B cell (primary cell): ENCODE measurements at regions not wholly inside any gene's neighbourhood (a gene's known extent, or its start where the extent isn't known, plus 50 kb on each side); places are given as distances from the start of the nearest gene placed in this dataset.

ENCODE experiments used
- ATAC-seq: fragments of 200-7000 bp; cut with Tn5 transposase; one replicate; pipeline ENCODE4 v1.10.0; 2021; ENCODE audit warnings: low read depth, mild to moderate bottlenecking, moderate number of reproducible peaks, moderate library complexity
- CTCF ChIA-PET: fragments of 350-600 bp; sonication (Branson Sonifier 250); formaldehyde crosslinking; loops from one replicate; lab custom pipeline; 2021; ENCODE audit warnings: antibody characterized with exemption, inconsistent platforms; lab: Charles Lee
- POLR2A ChIA-PET: fragments of 350-600 bp; sonication (Branson Sonifier 250); formaldehyde crosslinking; loops from one replicate; lab custom pipeline; 2021; ENCODE audit warnings: antibody characterized with exemption; lab: Charles Lee
- DNase-seq: peaks from one replicate; pipeline ENCODE4 v3.0.0; 2013
- H2AFZ ChIP-seq: 2 replicates; pipeline ENCODE4 v1.6.1; 2012; ENCODE audit warnings: mild to moderate bottlenecking, low read depth, low read length; ENCODE audit not compliant: insufficient read depth, poor library complexity, severe bottlenecking
- H3K27ac ChIP-seq, 2 donors: 1 replicate in 1 of 2; 2 replicates in 1 of 2; pipeline ENCODE4 v1.5.1; 2012 to 2013; ENCODE audit warnings: low read length in 2 of 2, mild to moderate bottlenecking in 2 of 2, moderate library complexity in 1 of 2
- H3K27me3 ChIP-seq, 4 experiments: fragments of 200-600 bp in 1 of 4; sonication (generic) in 1 of 4; replicated peaks in 1 of 4; 1 replicate in 2 of 4; 2 replicates in 2 of 4; pipeline versions ENCODE4 v1.6.1 to v1.7.0; 2013 to 2016; ENCODE audit warnings: low read length in 3 of 4, mild to moderate bottlenecking in 2 of 4, mixed read lengths in 1 of 4, moderate library complexity in 1 of 4; ENCODE audit not compliant: insufficient read depth in 4 of 4, control insufficient read depth in 3 of 4; ENCODE audit errors: control extremely low read depth in 1 of 4
- H3K36me3 ChIP-seq, 2 experiments: replicated peaks in 1 of 2; 1 replicate in 1 of 2; 2 replicates in 1 of 2; pipeline versions ENCODE4 v1.6.1 to v1.7.1; 2013; ENCODE audit warnings: low read length in 1 of 2; ENCODE audit not compliant: insufficient read depth in 2 of 2, control insufficient read depth in 1 of 2; ENCODE audit errors: control extremely low read depth in 1 of 2, extremely low read depth in 1 of 2
- H3K4me1 ChIP-seq, 2 donors: fragments of 200-600 bp in 1 of 2; sonication (generic) in 1 of 2; 1 replicate in 1 of 2; 2 replicates in 1 of 2; pipeline versions ENCODE4 v1.5.1 to v1.6.1; 2013 to 2017; ENCODE audit warnings: low read length in 2 of 2; ENCODE audit not compliant: control insufficient read depth in 2 of 2, insufficient read depth in 2 of 2
- H3K4me2 ChIP-seq: replicated peaks from 2 replicates; pipeline ENCODE3; 2012; ENCODE audit warnings: mild to moderate bottlenecking, low read depth, low read length; ENCODE audit not compliant: poor library complexity, severe bottlenecking
- H3K4me3 ChIP-seq, 5 experiments: fragments of 200-600 bp in 1 of 5; sonication (generic) in 1 of 5; 1 replicate in 3 of 5; 2 replicates in 2 of 5; pipeline versions ENCODE4 v1.5.1 to v1.7.0; 2011 to 2016; ENCODE audit warnings: low read length in 4 of 5, mild to moderate bottlenecking in 4 of 5, low read depth in 2 of 5, control low read depth in 1 of 5, moderate library complexity in 1 of 5; ENCODE audit not compliant: insufficient read depth in 1 of 5; ENCODE audit errors: control extremely low read depth in 1 of 5, extremely low read depth in 1 of 5
- H3K79me2 ChIP-seq: fragments of 200-600 bp; sonication (generic); one replicate; pipeline ENCODE4 v1.6.0; 2016; ENCODE audit warnings: low read length; ENCODE audit not compliant: control insufficient read depth, insufficient read depth
- H3K9ac ChIP-seq: fragments of 200-600 bp; sonication (generic); 2 replicates; pipeline ENCODE4 v1.6.1; 2017; ENCODE audit warnings: mild to moderate bottlenecking, low read length, moderate library complexity
- H3K9me3 ChIP-seq, 3 donors: one replicate each; pipeline versions ENCODE4 v1.6.1 to v1.7.1; 2013; ENCODE audit warnings: low read length in 2 of 3; ENCODE audit not compliant: control insufficient read depth in 2 of 3, insufficient read depth in 1 of 3; ENCODE audit errors: control extremely low read depth in 1 of 3
- H4K20me1 ChIP-seq: 2 replicates; pipeline ENCODE4 v1.6.0; 2012; ENCODE audit warnings: mild to moderate bottlenecking, low read length; ENCODE audit not compliant: insufficient read depth, control insufficient read depth, poor library complexity, severe bottlenecking
- H3K27ac Mint-ChIP-seq: one replicate; pipeline ENCODE4 v1.8.0; 2021; ENCODE audit warnings: mixed read lengths
- H3K27me3 Mint-ChIP-seq: one replicate; pipeline ENCODE4 v1.8.0; 2021; ENCODE audit warnings: mixed read lengths
- H3K4me1 Mint-ChIP-seq: one replicate; pipeline ENCODE4 v1.8.0; 2021; ENCODE audit warnings: mixed read lengths
- H3K4me3 Mint-ChIP-seq: one replicate; pipeline ENCODE4 v1.8.0; 2021; ENCODE audit warnings: mixed read lengths
- H3K9me3 Mint-ChIP-seq: one replicate; pipeline ENCODE4 v1.8.0; 2022; ENCODE audit warnings: mixed read lengths; ENCODE audit not compliant: insufficient read depth
- EZH2 ChIP-seq: IDR thresholded peaks from 2 replicates; pipeline ENCODE4 v1.6.1; 2012; ENCODE audit warnings: borderline replicate concordance, low read depth, mild to moderate bottlenecking, moderate library complexity, low read length; ENCODE audit not compliant: insufficient read depth, poor library complexity, severe bottlenecking
- WGBS: methylation state at CpG from one replicate; pipeline ENCODE4 v1.1.5; 2013; ENCODE audit warnings: missing lambda C conversion rate; ENCODE audit not compliant: insufficient coverage; 5-methylcytosine and 5-hydroxymethylcytosine counted together
- intact Hi-C: fragments of 100-400 bp; cut with micrococcal nuclease; formaldehyde crosslinking; loops from one replicate; pipeline ENCODE4 v1.10.0; 2022
- TF ChIP-seq, protein P1 (sequence below): fragments of 200-600 bp; IDR thresholded peaks from one replicate; pipeline ENCODE4 v1.8.0; 2022; ENCODE audit warnings: antibody characterized with exemption, mild to moderate bottlenecking

DNA sequence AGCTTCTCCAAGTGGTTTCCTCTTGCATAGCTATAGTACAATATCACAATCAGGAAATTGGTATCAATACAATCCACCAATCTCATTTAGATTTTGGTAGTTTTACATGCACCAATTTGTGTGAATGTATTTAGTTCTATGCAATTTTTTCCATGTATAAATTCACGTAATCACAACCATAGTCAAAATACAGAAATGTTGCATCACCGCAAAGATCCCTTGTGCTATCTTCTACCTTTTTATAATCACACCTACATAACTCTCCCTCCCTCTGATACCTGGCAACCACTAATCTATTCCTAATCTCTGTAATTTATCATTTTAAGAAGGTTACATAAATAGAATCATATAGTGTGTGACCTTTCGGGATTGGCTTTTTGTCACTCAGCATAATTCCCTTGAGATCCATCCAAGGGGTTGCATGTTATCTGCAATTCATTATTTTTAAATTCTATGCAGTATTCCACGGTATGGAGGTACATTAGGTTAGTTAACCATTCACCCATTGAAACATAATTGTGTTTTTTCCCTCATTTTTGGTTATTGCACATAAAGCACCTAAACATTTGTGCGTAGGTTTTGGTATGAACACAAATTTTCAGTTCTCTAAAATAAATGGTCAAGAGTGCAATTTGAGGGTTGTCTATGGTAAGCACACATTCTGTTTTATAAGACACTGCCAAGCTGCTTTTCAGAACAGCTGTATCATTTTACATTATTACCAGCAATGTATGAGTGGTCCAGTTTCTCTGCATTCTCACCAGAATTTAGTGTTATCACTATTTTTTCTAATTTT is 95.1 kb upstream of the SLC22A23 start:
- Mint-ChIP-seq H3K4me3 (no peak overlapping the region), H3K27me3 (peaks cover 28% of the 10 kb centered on the region), H3K9me3 (no peaks in the 10 kb centered on the region), H3K4me1 (no peaks in the 10 kb centered on the region), H3K27ac (no peak overlapping the region)
- Histone ChIP-seq H3K4me1 (no peaks in the 10 kb centered on the region), H4K20me1 (no peaks in the 10 kb centered on the region), H3K27ac (no peak overlapping the region), H3K27me3 (no peaks in the 10 kb centered on the region), H3K9me3 (peaks cover 0 to 4% (median 3%) of the 10 kb centered on the region in 3 donors), H3K9ac (no peak overlapping the region), H3K79me2 (no peaks in the 10 kb centered on the region), H3K4me3 (no peak overlapping the region), H3K36me3 (no peaks in the 10 kb centered on the region), H2AFZ (no peak overlapping the region), H3K4me2 (no peak overlapping the region)
- WGBS = no CpG with 5 or more reads among the region's 5 CpGs
- DNase-seq = no peak
- ATAC-seq = no peak
- TF ChIP-seq EZH2 = no peak
- TF ChIP-seq, protein P1, sequence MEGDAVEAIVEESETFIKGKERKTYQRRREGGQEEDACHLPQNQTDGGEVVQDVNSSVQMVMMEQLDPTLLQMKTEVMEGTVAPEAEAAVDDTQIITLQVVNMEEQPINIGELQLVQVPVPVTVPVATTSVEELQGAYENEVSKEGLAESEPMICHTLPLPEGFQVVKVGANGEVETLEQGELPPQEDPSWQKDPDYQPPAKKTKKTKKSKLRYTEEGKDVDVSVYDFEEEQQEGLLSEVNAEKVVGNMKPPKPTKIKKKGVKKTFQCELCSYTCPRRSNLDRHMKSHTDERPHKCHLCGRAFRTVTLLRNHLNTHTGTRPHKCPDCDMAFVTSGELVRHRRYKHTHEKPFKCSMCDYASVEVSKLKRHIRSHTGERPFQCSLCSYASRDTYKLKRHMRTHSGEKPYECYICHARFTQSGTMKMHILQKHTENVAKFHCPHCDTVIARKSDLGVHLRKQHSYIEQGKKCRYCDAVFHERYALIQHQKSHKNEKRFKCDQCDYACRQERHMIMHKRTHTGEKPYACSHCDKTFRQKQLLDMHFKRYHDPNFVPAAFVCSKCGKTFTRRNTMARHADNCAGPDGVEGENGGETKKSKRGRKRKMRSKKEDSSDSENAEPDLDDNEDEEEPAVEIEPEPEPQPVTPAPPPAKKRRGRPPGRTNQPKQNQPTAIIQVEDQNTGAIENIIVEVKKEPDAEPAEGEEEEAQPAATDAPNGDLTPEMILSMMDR = no peak
- POLR2A ChIA-PET = no interaction called here
- intact Hi-C loops = no loop called here
- CTCF ChIA-PET = no interaction called here

DNA sequence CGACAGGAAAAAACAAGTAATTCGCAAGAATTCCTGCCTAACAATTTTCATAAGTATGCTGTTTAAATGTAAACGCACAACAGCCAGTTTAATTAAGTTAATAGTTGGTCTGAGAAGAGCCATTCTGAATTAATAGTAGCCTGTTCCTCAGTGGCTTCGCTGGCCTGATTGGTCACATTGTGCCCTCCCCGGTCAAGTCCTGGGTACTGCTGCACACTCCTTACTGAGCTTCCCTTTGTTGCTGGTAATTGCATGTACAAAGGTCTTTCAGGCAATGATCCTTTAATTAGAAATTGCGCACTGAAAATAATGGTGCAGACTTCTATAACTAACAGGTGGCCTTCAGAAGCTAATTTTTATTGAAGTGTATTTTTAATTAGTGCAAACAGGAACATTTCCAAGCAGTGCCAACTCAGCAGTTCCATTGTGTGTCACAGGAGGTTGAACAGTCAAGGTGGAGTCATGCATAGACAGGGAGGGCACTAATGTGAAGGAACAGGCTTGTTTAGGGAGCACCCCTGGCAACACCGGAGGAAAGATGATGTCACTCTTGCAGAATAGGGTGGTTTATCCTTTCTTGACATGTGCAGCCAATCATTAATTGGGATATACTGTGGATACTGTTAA is 92.6 kb upstream of the SLC22A23 start:
- Histone ChIP-seq H3K4me1 (no peaks in the 10 kb centered on the region), H3K27ac (no peak overlapping the region), H3K4me2 (no peak overlapping the region), H3K36me3 (no peaks in the 10 kb centered on the region), H3K79me2 (no peaks in the 10 kb centered on the region), H2AFZ (no peak overlapping the region), H3K27me3 (no peaks in the 10 kb centered on the region), H3K9ac (no peak overlapping the region), H4K20me1 (no peaks in the 10 kb centered on the region), H3K9me3 (peaks cover 0 to 4% (median 3%) of the 10 kb centered on the region in 3 donors), H3K4me3 (no peak overlapping the region)
- CTCF ChIA-PET = no interaction called here
- WGBS = 100% methylated on average over 3 of the region's 7 CpGs
- no peak for DNase-seq
- ATAC-seq = no peak
- no peak for TF ChIP-seq EZH2
- TF ChIP-seq, protein P1 = no peak
- Mint-ChIP-seq H3K27me3 (peaks cover 13% of the 10 kb centered on the region), H3K9me3 (no peaks in the 10 kb centered on the region), H3K4me3 (no peak overlapping the region), H3K4me1 (no peaks in the 10 kb centered on the region), H3K27ac (no peak overlapping the region)
- intact Hi-C loops = no loop called here
- POLR2A ChIA-PET = interaction anchor here (0.5 kb wide), 1 partner anchor 442 kb away, joined by 3 read pairs; no protein-coding TSS in a partner anchor
